ENCODE measurements at regions not wholly inside any gene's neighbourhood (a gene's known extent, or its start where the extent isn't known, plus 50 kb on each side); places are given as distances from the start of the nearest gene placed in this dataset.

DNA sequence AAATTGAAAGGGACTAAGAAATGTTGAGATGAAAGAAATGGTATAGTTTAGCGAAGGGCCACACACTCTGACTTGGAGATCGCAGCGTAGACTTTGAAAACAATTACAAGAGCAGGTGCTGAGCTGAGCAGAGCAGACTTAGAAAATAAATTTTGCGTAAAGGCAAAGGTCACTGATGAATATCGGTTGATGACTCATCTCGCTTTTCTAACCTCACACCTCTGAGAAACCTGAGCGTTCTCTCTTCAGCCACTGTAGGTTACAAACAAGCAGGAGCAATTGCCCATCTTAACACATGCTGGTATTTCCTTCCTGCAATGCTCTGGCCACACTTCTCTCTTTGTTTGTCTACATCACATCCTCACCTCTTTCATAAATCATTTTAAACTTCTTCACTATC lies 190.6 kb upstream of the C9orf72 start:
- Histone ChIP-seq H3K9me2 (replicated peaks; ENCODE audit: insufficient read depth, low read length) (no peaks in the 10 kb centered on the region), H2AFZ (ENCODE audit: low read length) (no peak overlapping the region), H3K36me3 (replicated peaks; ENCODE audit: insufficient read depth, low read length) (no peaks in the 10 kb centered on the region), H3F3A (ENCODE audit: insufficient read depth, low read length) (no peaks in the 10 kb centered on the region), H3K9me3 (replicated peaks; ENCODE audit: insufficient read depth, low read length) (no peaks in the 10 kb centered on the region), H3K9ac (ENCODE audit: low read length) (no peak overlapping the region), H3K4me2 (ENCODE audit: low read depth, low read length) (no peak overlapping the region), H4K20me1 (ENCODE audit: insufficient read depth, low read length) (no peaks in the 10 kb centered on the region), H3K27me3 (replicated peaks; ENCODE audit: insufficient read depth, low read length) (no peaks in the 10 kb centered on the region), H3K4me1 (ENCODE audit: low read length) (peaks cover 8% of the 10 kb centered on the region), H3K4me3 (ENCODE audit: low read length) (no peak overlapping the region), H3K79me2 (ENCODE audit: low read length) (no peaks in the 10 kb centered on the region), H3K27ac (ENCODE audit: low read length) (no peak overlapping the region)
- no peak for DNase-seq
- TF ChIP-seq EZH2phosphoT487 (IDR thresholded peaks at IDR 0.05; ENCODE audit: low read length), result no peak
- no peak for TF ChIP-seq EZH2 (optimal IDR thresholded peaks at IDR 0.05; ENCODE audit: low read depth, low read length)
- TF ChIP-seq, protein P1, sequence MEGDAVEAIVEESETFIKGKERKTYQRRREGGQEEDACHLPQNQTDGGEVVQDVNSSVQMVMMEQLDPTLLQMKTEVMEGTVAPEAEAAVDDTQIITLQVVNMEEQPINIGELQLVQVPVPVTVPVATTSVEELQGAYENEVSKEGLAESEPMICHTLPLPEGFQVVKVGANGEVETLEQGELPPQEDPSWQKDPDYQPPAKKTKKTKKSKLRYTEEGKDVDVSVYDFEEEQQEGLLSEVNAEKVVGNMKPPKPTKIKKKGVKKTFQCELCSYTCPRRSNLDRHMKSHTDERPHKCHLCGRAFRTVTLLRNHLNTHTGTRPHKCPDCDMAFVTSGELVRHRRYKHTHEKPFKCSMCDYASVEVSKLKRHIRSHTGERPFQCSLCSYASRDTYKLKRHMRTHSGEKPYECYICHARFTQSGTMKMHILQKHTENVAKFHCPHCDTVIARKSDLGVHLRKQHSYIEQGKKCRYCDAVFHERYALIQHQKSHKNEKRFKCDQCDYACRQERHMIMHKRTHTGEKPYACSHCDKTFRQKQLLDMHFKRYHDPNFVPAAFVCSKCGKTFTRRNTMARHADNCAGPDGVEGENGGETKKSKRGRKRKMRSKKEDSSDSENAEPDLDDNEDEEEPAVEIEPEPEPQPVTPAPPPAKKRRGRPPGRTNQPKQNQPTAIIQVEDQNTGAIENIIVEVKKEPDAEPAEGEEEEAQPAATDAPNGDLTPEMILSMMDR (IDR thresholded peaks at IDR 0.05; ENCODE audit: low read length), result no peak

DNA sequence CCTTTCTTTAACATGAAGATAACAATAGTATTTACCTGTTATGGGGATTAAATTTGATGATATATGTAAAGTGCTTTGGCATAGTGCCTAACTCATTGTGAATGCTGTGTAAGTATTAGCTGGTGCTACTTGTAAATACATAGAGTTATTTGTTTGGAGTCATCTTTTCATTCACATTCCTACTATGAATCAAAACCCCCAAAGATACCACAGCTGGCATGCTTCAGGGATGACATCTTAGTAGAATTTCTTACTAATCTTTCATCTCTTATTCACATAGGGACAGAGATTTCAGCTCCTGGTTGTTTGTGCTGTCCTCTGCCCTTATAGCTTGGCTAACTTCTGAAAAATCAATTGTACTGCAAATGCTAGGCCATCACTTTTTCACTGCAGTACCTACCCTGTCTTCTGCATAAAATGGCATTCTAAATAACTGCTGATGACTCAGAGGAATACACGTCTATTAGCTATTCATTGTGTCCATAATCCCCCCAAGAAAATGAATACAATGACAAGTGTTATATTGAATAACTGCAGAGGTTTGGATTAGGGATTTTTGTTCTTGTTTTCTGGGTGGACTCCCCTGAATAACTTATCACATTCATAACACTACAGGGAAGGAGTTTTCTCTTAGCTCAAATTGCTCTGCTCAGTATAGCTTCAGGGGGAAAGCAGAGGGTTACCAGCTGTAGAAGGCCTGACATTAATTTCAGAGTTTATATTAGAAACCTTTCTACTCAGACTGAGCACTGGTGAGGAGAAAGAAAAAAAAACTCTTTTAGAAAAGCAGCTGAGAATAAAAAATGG lies 192.2 kb upstream of the C9orf72 start:
- no peaks in the 10 kb centered on the region for H4K20me1 ChIP-seq (ENCODE audit: insufficient read depth, low read length)
- no peak overlapping the region for H3K4me3 ChIP-seq (ENCODE audit: low read length)

DNA sequence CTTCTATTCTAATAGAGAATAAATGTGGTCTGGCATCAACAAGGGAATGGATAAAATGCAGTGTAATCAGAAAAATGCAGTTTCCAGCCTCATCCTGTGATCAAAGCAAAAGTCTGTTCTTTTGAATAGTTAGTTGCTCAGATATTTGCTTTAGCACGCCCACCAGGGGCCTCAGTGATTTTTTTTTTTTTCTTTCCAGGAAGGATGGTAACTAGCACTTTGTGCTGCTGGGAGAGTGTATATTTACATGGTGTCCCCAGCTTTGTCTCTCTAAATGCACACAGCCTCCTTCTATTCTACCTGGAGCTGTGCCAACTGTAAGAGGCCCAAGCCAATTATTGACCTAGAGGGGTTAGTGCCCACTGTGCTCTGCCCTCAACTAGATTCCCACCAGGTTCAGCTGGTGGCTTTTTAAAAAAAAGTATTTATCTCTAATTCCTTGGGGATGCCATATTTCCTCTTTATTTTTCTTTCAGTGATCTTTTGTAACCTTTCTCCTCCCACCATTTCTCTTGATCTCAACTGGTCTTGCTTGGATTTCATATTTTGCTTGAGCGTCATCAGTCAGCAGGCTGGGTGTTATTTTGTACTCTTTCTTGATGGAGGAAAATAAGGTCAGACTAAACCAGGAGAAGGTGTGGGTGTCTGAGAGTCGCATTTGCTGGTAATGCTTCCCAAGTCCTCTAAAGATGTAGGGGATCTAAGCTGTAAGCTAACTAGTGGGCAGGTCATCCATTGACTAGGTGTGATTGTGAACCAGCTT lies 193.0 kb upstream of the C9orf72 start:
- Histone ChIP-seq H3K9me3 (replicated peaks; ENCODE audit: insufficient read depth, low read length) (no peaks in the 10 kb centered on the region), H2AFZ (ENCODE audit: low read length) (no peak overlapping the region), H3K4me1 (ENCODE audit: low read length) (peaks cover 13% of the 10 kb centered on the region), H3K36me3 (replicated peaks; ENCODE audit: insufficient read depth, low read length) (no peaks in the 10 kb centered on the region), H3K79me2 (ENCODE audit: low read length) (no peaks in the 10 kb centered on the region), H3F3A (ENCODE audit: insufficient read depth, low read length) (no peaks in the 10 kb centered on the region), H3K9ac (ENCODE audit: low read length) (no peak overlapping the region), H3K27me3 (replicated peaks; ENCODE audit: insufficient read depth, low read length) (no peaks in the 10 kb centered on the region), H3K27ac (ENCODE audit: low read length) (no peak overlapping the region), H3K9me2 (replicated peaks; ENCODE audit: insufficient read depth, low read length) (no peaks in the 10 kb centered on the region), H3K4me2 (ENCODE audit: low read depth, low read length) (no peak overlapping the region), H3K4me3 (ENCODE audit: low read length) (no peak overlapping the region), H4K20me1 (ENCODE audit: insufficient read depth, low read length) (no peaks in the 10 kb centered on the region)
- TF ChIP-seq EZH2phosphoT487 (IDR thresholded peaks at IDR 0.05; ENCODE audit: low read length), result no peak
- no peak for TF ChIP-seq EZH2 (optimal IDR thresholded peaks at IDR 0.05; ENCODE audit: low read depth, low read length)
- TF ChIP-seq, protein P1 (IDR thresholded peaks at IDR 0.05; ENCODE audit: low read length), result no peak
- no peak for DNase-seq

More for the DNA sequence above, 192.2 kb upstream of the C9orf72 start:
- Histone ChIP-seq H3K4me2 (ENCODE audit: low read depth, low read length) (no peak overlapping the region), H3K4me1 (ENCODE audit: low read length) (peaks cover 13% of the 10 kb centered on the region), H3K79me2 (ENCODE audit: low read length) (no peaks in the 10 kb centered on the region), H3K27me3 (replicated peaks; ENCODE audit: insufficient read depth, low read length) (no peaks in the 10 kb centered on the region), H2AFZ (ENCODE audit: low read length) (no peak overlapping the region), H3K36me3 (replicated peaks; ENCODE audit: insufficient read depth, low read length) (no peaks in the 10 kb centered on the region), H3K9ac (ENCODE audit: low read length) (no peak overlapping the region), H3K9me3 (replicated peaks; ENCODE audit: insufficient read depth, low read length) (no peaks in the 10 kb centered on the region), H3F3A (ENCODE audit: insufficient read depth, low read length) (no peaks in the 10 kb centered on the region), H3K27ac (ENCODE audit: low read length) (no peak overlapping the region), H3K9me2 (replicated peaks; ENCODE audit: insufficient read depth, low read length) (no peaks in the 10 kb centered on the region)
- DNase-seq, result no peak
- no peak for TF ChIP-seq EZH2 (optimal IDR thresholded peaks at IDR 0.05; ENCODE audit: low read depth, low read length)
- TF ChIP-seq EZH2phosphoT487 (IDR thresholded peaks at IDR 0.05; ENCODE audit: low read length), result no peak
- TF ChIP-seq, protein P1 (IDR thresholded peaks at IDR 0.05; ENCODE audit: low read length), result no peak
